Neuronal stem cell (in vitro differentiated cells): ENCODE measurements at regions not wholly inside any gene's neighbourhood (a gene's known extent, or its start where the extent isn't known, plus 50 kb on each side); places are given as distances from the start of the nearest gene placed in this dataset.

Experiments
- DNase-seq: peaks from one replicate; pipeline ENCODE4 v3.0.0-alpha.2; 2013; ENCODE audit warnings: low spot score
- H2AFZ ChIP-seq: one replicate; pipeline ENCODE4 v1.6.1; 2013; ENCODE audit warnings: mild to moderate bottlenecking, low read length, inconsistent platforms
- H2AK5ac ChIP-seq: 2 replicates; pipeline ENCODE4 v1.6.1; 2013; ENCODE audit warnings: low read depth, mild to moderate bottlenecking, inconsistent platforms, low read length, moderate library complexity, mixed read lengths
- H2BK120ac ChIP-seq: 2 replicates; pipeline ENCODE4 v1.6.1; 2013; ENCODE audit warnings: low read depth, mild to moderate bottlenecking, inconsistent platforms, low read length, moderate library complexity, mixed read lengths
- H2BK12ac ChIP-seq: one replicate; pipeline ENCODE4 v1.6.1; 2013; ENCODE audit warnings: low read length, inconsistent platforms
- H2BK15ac ChIP-seq: 2 replicates; pipeline ENCODE4 v1.6.1; 2013; ENCODE audit warnings: mild to moderate bottlenecking, low read length, inconsistent platforms, mixed read lengths
- H2BK5ac ChIP-seq: one replicate; pipeline ENCODE4 v1.6.1; 2013; ENCODE audit warnings: inconsistent platforms, mild to moderate bottlenecking, low read length, moderate library complexity
- H3K14ac ChIP-seq: one replicate; pipeline ENCODE4 v1.6.1; 2013; ENCODE audit warnings: low read length, inconsistent platforms
- H3K18ac ChIP-seq: 2 replicates; pipeline ENCODE4 v1.6.1; 2013; ENCODE audit warnings: low read length, inconsistent platforms
- H3K23ac ChIP-seq: 2 replicates; pipeline ENCODE4 v1.6.1; 2013; ENCODE audit warnings: low read depth, mild to moderate bottlenecking, mixed read lengths, low read length, inconsistent platforms; ENCODE audit not compliant: poor library complexity
- H3K27ac ChIP-seq: replicated peaks from 3 replicates; pipeline ENCODE4 v1.5.1; 2013; ENCODE audit warnings: low read length, inconsistent platforms
- H3K27me3 ChIP-seq, 3 experiments: 2 replicates each; pipeline ENCODE4 v1.6.1; 2013; ENCODE audit warnings: low read length in 3 of 3, mild to moderate bottlenecking in 2 of 3, inconsistent platforms in 1 of 3, low read depth in 1 of 3, mixed read lengths in 1 of 3, moderate library complexity in 1 of 3; ENCODE audit not compliant: control insufficient read depth in 3 of 3, insufficient read depth in 3 of 3
- H3K36me3 ChIP-seq, 2 donors: replicated peaks in 1 of 2; 2 replicates each; pipeline ENCODE4 v1.6.1; 2013; ENCODE audit warnings: low read length in 2 of 2; ENCODE audit not compliant: control insufficient read depth in 2 of 2, insufficient read depth in 2 of 2
- H3K4ac ChIP-seq: 2 replicates; pipeline ENCODE4 v1.6.1; 2013; ENCODE audit warnings: inconsistent platforms, mild to moderate bottlenecking, low read length, moderate library complexity
- H3K4me1 ChIP-seq, 2 donors: 1 replicate in 1 of 2; 2 replicates in 1 of 2; pipeline ENCODE4 v1.6.1; 2013; ENCODE audit warnings: low read length in 2 of 2, low read depth in 1 of 2; ENCODE audit not compliant: control insufficient read depth in 2 of 2, insufficient read depth in 1 of 2
- H3K4me2 ChIP-seq: one replicate; pipeline ENCODE4 v1.6.1; 2013; ENCODE audit warnings: mild to moderate bottlenecking, low read length, inconsistent platforms; ENCODE audit not compliant: insufficient read depth, poor library complexity, severe bottlenecking
- H3K4me3 ChIP-seq, 2 donors: 2 replicates each; pipeline ENCODE4 v1.5.1; 2013; ENCODE audit warnings: low read length in 2 of 2, mild to moderate bottlenecking in 2 of 2, inconsistent platforms in 1 of 2, moderate library complexity in 1 of 2
- H3K79me1 ChIP-seq: one replicate; pipeline ENCODE4 v1.6.1; 2013; ENCODE audit warnings: low read depth, mild to moderate bottlenecking, inconsistent platforms, low read length, moderate library complexity
- H3K9ac ChIP-seq: one replicate; pipeline ENCODE4 v1.6.1; 2013; ENCODE audit warnings: mild to moderate bottlenecking, low read depth, low read length, inconsistent platforms; ENCODE audit not compliant: poor library complexity
- H3K9me3 ChIP-seq, 2 donors: replicated peaks in 1 of 2; 2 replicates each; pipeline versions ENCODE3 to v1.6.1; 2013; ENCODE audit warnings: low read length in 2 of 2, mild to moderate bottlenecking in 2 of 2, inconsistent platforms in 1 of 2, low read depth in 1 of 2, mixed read lengths in 1 of 2, moderate library complexity in 1 of 2; ENCODE audit not compliant: control insufficient read depth in 2 of 2, insufficient read depth in 1 of 2
- H4K8ac ChIP-seq: one replicate; pipeline ENCODE4 v1.6.1; 2013; ENCODE audit warnings: low read depth, mild to moderate bottlenecking, inconsistent platforms, low read length, moderate library complexity
- H4K91ac ChIP-seq: one replicate; pipeline ENCODE4 v1.6.1; 2013; ENCODE audit warnings: low read length, low read depth, mild to moderate bottlenecking, inconsistent platforms; ENCODE audit not compliant: poor library complexity
- WGBS, 2 donors: extraction: QIAGEN DNeasy Blood & Tissue Kit; methylation state at CpG; one replicate each; pipeline ENCODE4 v1.1.7; 2013; ENCODE audit warnings: missing lambda C conversion rate in 2 of 2, mixed read lengths in 1 of 2; ENCODE audit not compliant: insufficient read length in 2 of 2, insufficient replicate concordance in 1 of 2; ENCODE audit errors: extremely low coverage in 2 of 2; 5-methylcytosine and 5-hydroxymethylcytosine counted together

- peak overlapping the region; percentile 36 for H2AFZ ChIP-seq
- no peak overlapping the region for H3K27ac ChIP-seq
- no peaks in the 10 kb centered on the region for H3K79me1 ChIP-seq
- no peak overlapping the region for H4K8ac ChIP-seq
- no peak overlapping the region for H3K18ac ChIP-seq
- H3K27me3 ChIP-seq, result no peaks in the 10 kb centered on the region
- no peak overlapping the region for H3K4ac ChIP-seq
- no CpG with 5 or more reads among the region's 4 CpGs for WGBS, 2 donors
- DNase-seq, result no peak
- no peak overlapping the region for H2BK5ac ChIP-seq
- H2AK5ac ChIP-seq, result no peak overlapping the region
- H3K4me3 ChIP-seq, result no peak overlapping the region
- H3K4me2 ChIP-seq, result no peak overlapping the region
- no peak overlapping the region for H2BK15ac ChIP-seq
- no peak overlapping the region for H3K23ac ChIP-seq
- H3K9me3 ChIP-seq, result peaks cover 4 to 8% of the 10 kb centered on the region in 2 donors
- peaks cover 0 to 3% of the 10 kb centered on the region in 2 donors for H3K4me1 ChIP-seq
- H3K9ac ChIP-seq, result no peak overlapping the region
- no peak overlapping the region for H2BK12ac ChIP-seq
- no peak overlapping the region for H2BK120ac ChIP-seq
- no peak overlapping the region for H4K91ac ChIP-seq
- H3K14ac ChIP-seq, result no peak overlapping the region
- H3K36me3 ChIP-seq, result no peaks in the 10 kb centered on the region
Measured at GRCh38 chr5:54671111-54671531, 153.6 kb downstream of the SNX18 start.

- Histone ChIP-seq H3K9me3 (peaks cover 4 to 8% of the 10 kb centered on the region in 2 donors), H2BK5ac (no peak overlapping the region), H2AFZ (no peak overlapping the region), H3K27me3 (no peaks in the 10 kb centered on the region), H3K27ac (no peak overlapping the region), H3K9ac (no peak overlapping the region), H3K14ac (no peak overlapping the region), H3K23ac (no peak overlapping the region), H2BK120ac (no peak overlapping the region), H4K91ac (no peak overlapping the region), H2AK5ac (no peak overlapping the region), H3K79me1 (no peaks in the 10 kb centered on the region), H4K8ac (no peak overlapping the region), H3K18ac (no peak overlapping the region), H2BK12ac (no peak overlapping the region), H3K36me3 (no peaks in the 10 kb centered on the region), H3K4me3 (peak overlapping the region in 1 of 2 donors; percentile 26), H3K4me1 (peaks cover 0 to 3% of the 10 kb centered on the region in 2 donors), H3K4me2 (no peak overlapping the region), H3K4ac (no peak overlapping the region), H2BK15ac (no peak overlapping the region)
- DNase-seq, result no peak
Measured at GRCh38 chr5:54670281-54670680, 152.7 kb downstream of the SNX18 start.

GRCh38 chr5:54669845-54670244 is 152.3 kb downstream of the SNX18 start:
- no peak overlapping the region for H3K27ac ChIP-seq
- H2BK15ac ChIP-seq, result no peak overlapping the region
- H2AFZ ChIP-seq, result no peak overlapping the region
- peaks cover 4 to 8% of the 10 kb centered on the region in 2 donors for H3K9me3 ChIP-seq
- H3K4me3 ChIP-seq, result no peak overlapping the region
- H3K4me1 ChIP-seq, result peaks cover 0 to 3% of the 10 kb centered on the region in 2 donors
- H3K18ac ChIP-seq, result no peak overlapping the region
- WGBS, 2 donors, result no CpG with 5 or more reads among the region's 1 CpG
- no peak overlapping the region for H2BK5ac ChIP-seq
- H4K91ac ChIP-seq, result no peak overlapping the region
- no peaks in the 10 kb centered on the region for H3K36me3 ChIP-seq
- no peak overlapping the region for H2BK12ac ChIP-seq
- H2BK120ac ChIP-seq, result no peak overlapping the region
- no peaks in the 10 kb centered on the region for H3K27me3 ChIP-seq
- no peak overlapping the region for H3K4me2 ChIP-seq
- no peak overlapping the region for H2AK5ac ChIP-seq
- no peaks in the 10 kb centered on the region for H3K79me1 ChIP-seq
- H3K23ac ChIP-seq, result no peak overlapping the region
- DNase-seq, result no peak
- H3K4ac ChIP-seq, result no peak overlapping the region
- no peak overlapping the region for H4K8ac ChIP-seq
- H3K14ac ChIP-seq, result no peak overlapping the region
- H3K9ac ChIP-seq, result no peak overlapping the region

- Histone ChIP-seq H3K36me3 (no peaks in the 10 kb centered on the region), H4K91ac (no peak overlapping the region), H2BK12ac (no peak overlapping the region), H3K9me3 (peaks cover 4 to 8% of the 10 kb centered on the region in 2 donors), H3K79me1 (no peaks in the 10 kb centered on the region), H3K27me3 (no peaks in the 10 kb centered on the region), H3K4ac (no peak overlapping the region), H3K27ac (no peak overlapping the region), H3K23ac (no peak overlapping the region), H3K4me2 (no peak overlapping the region), H2AK5ac (no peak overlapping the region), H3K18ac (no peak overlapping the region), H2BK120ac (no peak overlapping the region), H2BK15ac (no peak overlapping the region), H2BK5ac (no peak overlapping the region), H3K9ac (no peak overlapping the region), H3K4me1 (peaks cover 0 to 3% of the 10 kb centered on the region in 2 donors), H3K4me3 (no peak overlapping the region), H2AFZ (no peak overlapping the region), H4K8ac (no peak overlapping the region), H3K14ac (no peak overlapping the region)
- DNase-seq, result no peak
- no CpG with 5 or more reads among the region's 1 CpG for WGBS, 2 donors
Measured at GRCh38 chr5:54669285-54669684, 151.7 kb downstream of the SNX18 start.
